AML-193 (cell line): ENCODE measurements at regions not wholly inside any gene's neighbourhood (a gene's known extent, or its start where the extent isn't known, plus 50 kb on each side); places are given as distances from the start of the nearest gene placed in this dataset.
"Not testable (repeated sequence)": the region's sequence is repeated elsewhere in the genome, so short reads cannot be mapped to it uniquely, and the experiment has no call there.

Experiments
- DNase-seq, 2 experiments: peaks; one replicate each; lab custom pipeline; 2025; lab: John Stamatoyannopoulos, UW

- no peak for DNase-seq
Measured at GRCh38 chr17:13787636-13788035, 185.9 kb upstream of the HS3ST3A1 start.

- DNase-seq: no peak
Measured at GRCh38 chr17:13788385-13788784, 186.7 kb upstream of the HS3ST3A1 start.

GRCh38 chr17:13792314-13792713 lies 190.6 kb upstream of the HS3ST3A1 start:
- DNase-seq: no peak

GRCh38 chr17:13793951-13794350 lies 192.2 kb upstream of the HS3ST3A1 start:
- DNase-seq: no peak

GRCh38 chr17:13797863-13798262 lies 196.1 kb upstream of the HS3ST3A1 start:
- DNase-seq: no peak

- DNase-seq: no peak
Measured at GRCh38 chr17:13806092-13806491, 204.4 kb upstream of the HS3ST3A1 start.

GRCh38 chr17:13807103-13807502 lies 205.4 kb upstream of the HS3ST3A1 start:
- no peak for DNase-seq

GRCh38 chr17:13812350-13812749 lies 210.6 kb upstream of the HS3ST3A1 start:
- DNase-seq: no peak

GRCh38 chr17:13813347-13814240 lies 211.9 kb upstream of the HS3ST3A1 start:
- no peak for DNase-seq

- DNase-seq: no peak
Measured at GRCh38 chr17:13822700-13823099, 221.0 kb upstream of the HS3ST3A1 start.

- no peak for DNase-seq
Measured at GRCh38 chr17:13825526-13826040, 223.9 kb upstream of the HS3ST3A1 start.

- no peak for DNase-seq
Measured at GRCh38 chr17:13827118-13827517, 225.4 kb upstream of the HS3ST3A1 start.

- no peak for DNase-seq
Measured at GRCh38 chr17:13833921-13834320, 232.2 kb upstream of the HS3ST3A1 start.

- no peak for DNase-seq
Measured at GRCh38 chr17:13835151-13835550, 233.4 kb upstream of the HS3ST3A1 start.

- DNase-seq: no peak
Measured at GRCh38 chr17:13837417-13837816, 231.9 kb upstream of the COX10 start.

- no peak for DNase-seq
Measured at GRCh38 chr17:13840254-13840653, 229.1 kb upstream of the COX10 start.

GRCh38 chr17:13843862-13844635 lies 225.3 kb upstream of the COX10 start:
- no peak for DNase-seq

GRCh38 chr17:13851889-13852288 lies 217.4 kb upstream of the COX10 start:
- no peak for DNase-seq

GRCh38 chr17:13855730-13856129 lies 213.6 kb upstream of the COX10 start:
- DNase-seq: not testable (repeated sequence)

GRCh38 chr17:13862346-13862745 lies 207.0 kb upstream of the COX10 start:
- no peak for DNase-seq

- DNase-seq: no peak
Measured at GRCh38 chr17:13863436-13863835, 205.9 kb upstream of the COX10 start.

- no peak for DNase-seq
Measured at GRCh38 chr17:13864521-13864920, 204.8 kb upstream of the COX10 start.

- DNase-seq: no peak
Measured at GRCh38 chr17:13865650-13866049, 203.7 kb upstream of the COX10 start.
